Activated naive CD8-positive, alpha-beta T cell (primary cell): ENCODE measurements at regions not wholly inside any gene's neighbourhood (a gene's known extent, or its start where the extent isn't known, plus 50 kb on each side); places are given as distances from the start of the nearest gene placed in this dataset.
"Not testable (repeated sequence)": the region's sequence is repeated elsewhere in the genome, so short reads cannot be mapped to it uniquely, and the experiment has no call there.

ENCODE experiments used
- H3K27ac Mint-ChIP-seq: one replicate; pipeline ENCODE4 v1.8.0; 2021; ENCODE audit warnings: mixed read lengths
- H3K27me3 Mint-ChIP-seq: one replicate; pipeline ENCODE4 v1.8.0; 2021; ENCODE audit warnings: mixed read lengths
- H3K36me3 Mint-ChIP-seq: one replicate; pipeline ENCODE4 v1.8.0; 2021; ENCODE audit warnings: mixed read lengths
- H3K4me1 Mint-ChIP-seq: one replicate; pipeline ENCODE4 v1.8.0; 2021; ENCODE audit warnings: low read depth, mixed read lengths
- H3K4me3 Mint-ChIP-seq: one replicate; pipeline ENCODE4 v1.8.0; 2021; ENCODE audit warnings: mild to moderate bottlenecking, mixed read lengths
- H3K9me3 Mint-ChIP-seq: one replicate; pipeline ENCODE4 v1.8.0; 2021; ENCODE audit warnings: low read depth, mixed read lengths

DNA sequence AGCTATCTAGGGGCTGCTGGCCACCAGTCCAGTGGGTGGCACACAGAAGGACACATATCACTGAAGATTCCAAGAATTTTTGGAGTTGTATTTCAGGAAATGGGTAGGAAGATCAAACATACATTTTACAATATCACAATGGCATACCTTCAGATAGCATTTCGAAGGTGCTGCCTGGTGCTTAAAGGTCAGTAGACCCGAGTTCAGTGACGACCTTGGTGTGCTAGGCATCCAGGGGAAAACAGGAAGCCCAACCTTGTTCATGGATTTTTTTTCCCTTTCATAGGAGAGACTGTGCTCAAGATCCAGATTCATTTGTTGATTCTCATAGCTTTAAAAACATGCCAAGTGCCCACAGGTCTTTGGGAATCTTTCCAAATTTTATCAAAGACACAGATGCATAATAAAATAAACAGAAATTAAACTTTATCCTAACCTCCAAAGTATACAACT, 51.0 kb upstream of the RCBTB2 start:
- Mint-ChIP-seq H3K27me3 (peaks cover 13% of the 10 kb centered on the region), H3K4me3 (no peak overlapping the region), H3K36me3 (peaks cover 7% of the 10 kb centered on the region), H3K4me1 (peaks cover 19% of the 10 kb centered on the region), H3K27ac (no peak overlapping the region), H3K9me3 (peaks cover 5% of the 10 kb centered on the region)

DNA sequence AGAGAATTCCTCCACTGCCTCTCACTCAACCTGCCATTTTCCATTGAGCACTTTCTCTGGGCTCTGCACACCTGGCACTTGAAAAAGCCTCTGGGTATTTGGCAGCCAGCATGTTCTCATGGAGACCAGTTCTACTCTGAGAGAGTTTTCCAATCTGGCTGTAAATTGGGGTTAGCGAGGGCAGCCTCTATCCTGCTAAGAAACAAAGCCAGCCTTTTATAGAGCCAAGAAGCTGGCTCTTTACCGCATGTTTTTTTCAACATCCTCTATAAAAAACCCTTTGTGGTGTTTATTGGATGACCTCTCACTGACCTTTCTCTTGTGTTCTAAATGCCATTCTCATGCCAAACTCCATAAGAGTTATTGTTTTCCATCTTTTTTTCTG, 52.6 kb upstream of the RCBTB2 start:
- H3K4me3 Mint-ChIP-seq, result no peak overlapping the region
- peaks cover 15% of the 10 kb centered on the region for H3K4me1 Mint-ChIP-seq
- peaks cover 5% of the 10 kb centered on the region for H3K9me3 Mint-ChIP-seq
- H3K27ac Mint-ChIP-seq, result no peak overlapping the region
- H3K27me3 Mint-ChIP-seq, result peaks cover 11% of the 10 kb centered on the region
- peaks cover 7% of the 10 kb centered on the region for H3K36me3 Mint-ChIP-seq

DNA sequence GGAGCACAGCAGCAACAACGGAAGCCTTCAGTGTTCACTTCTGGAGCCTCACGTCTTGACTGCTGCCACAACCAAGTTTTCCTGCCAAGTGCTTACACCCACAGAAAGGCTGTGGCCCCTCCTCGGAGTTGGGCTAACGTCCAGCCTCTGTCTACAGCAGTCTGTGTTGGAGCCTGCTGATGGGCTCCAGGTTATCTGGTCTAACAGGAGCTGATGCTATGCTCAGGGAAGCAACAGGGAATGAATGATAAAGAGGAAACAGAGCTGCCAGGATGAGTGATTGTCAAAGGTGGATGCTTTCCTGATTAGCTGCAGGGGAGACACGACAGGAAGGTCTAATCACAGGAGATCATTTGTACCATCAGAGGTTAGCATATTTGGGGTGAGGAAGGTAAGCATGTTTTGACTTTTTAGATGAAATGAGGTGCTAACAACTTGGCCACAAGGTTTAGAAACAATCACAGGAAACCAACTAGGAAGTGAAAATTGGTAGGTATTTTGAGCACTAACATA, 53.8 kb upstream of the RCBTB2 start:
- peaks cover 10% of the 10 kb centered on the region for H3K27me3 Mint-ChIP-seq
- peaks cover 5% of the 10 kb centered on the region for H3K9me3 Mint-ChIP-seq
- H3K36me3 Mint-ChIP-seq, result peaks cover 7% of the 10 kb centered on the region
- H3K27ac Mint-ChIP-seq, result no peak overlapping the region
- H3K4me1 Mint-ChIP-seq, result peaks cover 14% of the 10 kb centered on the region
- peak overlapping the region; percentile 8 for H3K4me3 Mint-ChIP-seq

DNA sequence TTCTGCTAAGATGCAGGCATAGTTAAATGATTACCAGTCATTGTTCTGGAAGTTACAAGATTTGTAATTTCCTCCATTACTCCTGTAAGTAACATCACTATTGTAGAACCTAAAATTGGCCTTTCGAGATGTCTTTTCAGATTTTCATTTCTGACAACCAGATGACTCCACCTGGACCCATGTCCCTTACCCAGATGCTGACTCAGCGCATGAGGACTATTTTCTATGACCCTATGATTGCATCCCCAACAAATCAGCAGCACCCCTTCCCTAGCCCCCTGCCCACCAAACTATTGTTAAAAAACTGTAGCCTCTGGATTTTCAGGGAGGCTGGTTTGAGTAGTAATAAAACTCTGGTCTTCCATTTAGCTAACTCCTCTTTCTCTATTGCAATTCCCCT, 55.2 kb upstream of the RCBTB2 start:
- peaks cover 7% of the 10 kb centered on the region for H3K27me3 Mint-ChIP-seq
- H3K36me3 Mint-ChIP-seq, result peaks cover 7% of the 10 kb centered on the region
- peaks cover 14% of the 10 kb centered on the region for H3K4me1 Mint-ChIP-seq
- no peak overlapping the region for H3K27ac Mint-ChIP-seq
- no peak overlapping the region for H3K4me3 Mint-ChIP-seq
- peaks cover 5% of the 10 kb centered on the region for H3K9me3 Mint-ChIP-seq

DNA sequence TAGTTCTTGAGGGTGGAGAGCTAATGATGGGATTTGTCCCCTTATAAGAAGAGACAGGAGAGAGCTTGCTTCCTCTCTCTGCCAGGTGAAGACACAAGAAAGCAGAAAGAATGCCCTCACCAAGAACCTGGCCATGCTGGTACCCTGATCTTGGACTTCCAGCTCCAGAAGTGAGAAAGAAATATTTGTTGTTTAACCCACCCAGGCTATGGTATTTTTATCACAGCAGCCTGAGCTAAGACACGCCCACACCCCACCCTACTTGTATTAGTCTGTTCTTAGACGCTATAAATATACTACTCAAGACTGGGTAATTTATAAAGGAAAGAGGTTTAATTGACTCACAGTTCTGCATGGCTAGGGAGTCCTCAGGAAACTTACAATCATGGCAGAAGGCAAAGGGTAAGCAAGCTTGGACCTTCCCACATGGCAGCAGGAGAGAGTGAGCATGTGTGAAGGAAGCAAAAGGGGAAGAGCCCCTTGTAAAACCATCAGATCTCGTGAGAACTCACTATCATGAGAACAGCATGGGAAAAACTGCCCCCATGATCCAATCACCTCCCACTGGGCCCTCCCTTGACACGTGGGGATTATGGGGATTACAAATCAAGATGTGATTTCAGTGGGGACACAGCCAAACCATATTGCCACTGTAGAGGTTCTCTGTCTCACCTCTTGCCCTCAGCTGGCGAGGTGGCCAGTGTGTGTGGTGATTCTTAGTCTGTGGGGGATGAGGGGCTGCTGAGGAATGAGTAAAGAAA, 57.4 kb upstream of the RCBTB2 start:
- Mint-ChIP-seq H3K27me3 (no peaks in the 10 kb centered on the region), H3K27ac (no peak overlapping the region), H3K36me3 (peaks cover 5% of the 10 kb centered on the region), H3K9me3 (peaks cover 5% of the 10 kb centered on the region), H3K4me1 (peaks cover 14% of the 10 kb centered on the region), H3K4me3 (no peak overlapping the region)

DNA sequence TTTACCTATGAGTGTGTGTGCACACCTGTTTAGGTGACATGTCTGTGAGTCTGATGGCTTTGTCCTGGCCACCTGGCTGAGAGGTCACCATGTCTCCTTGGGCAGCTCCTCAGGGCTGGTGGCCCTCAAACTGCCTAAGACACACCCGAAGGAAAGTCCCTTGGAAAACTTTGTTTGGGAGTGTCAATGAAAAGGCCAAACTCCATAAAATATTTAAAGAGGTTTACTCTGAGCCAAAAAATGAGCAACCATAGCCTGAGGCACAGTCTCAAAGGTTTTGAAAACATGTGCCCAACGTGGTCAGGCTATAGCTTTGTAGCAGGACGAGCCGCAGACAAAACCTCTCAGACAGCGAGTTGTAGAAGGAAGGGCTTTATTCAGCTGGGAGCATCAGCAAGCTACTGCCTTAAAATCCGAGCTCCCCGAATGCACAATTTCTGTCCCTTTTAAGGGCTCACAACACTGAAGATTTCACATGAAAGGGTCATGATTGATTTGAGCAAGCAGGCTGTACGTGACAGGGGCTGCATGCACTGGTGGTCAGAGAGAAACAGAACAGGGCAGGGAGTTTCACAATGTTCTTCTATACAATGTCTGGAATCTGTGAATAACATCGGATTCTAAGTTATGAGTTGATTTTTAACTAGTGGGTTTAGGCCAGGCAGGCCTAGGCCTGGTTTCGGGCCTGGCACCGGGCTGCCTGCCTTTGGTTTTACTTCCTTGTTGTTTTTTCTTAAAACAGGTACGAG, 58.4 kb upstream of the RCBTB2 start:
- H3K4me3 Mint-ChIP-seq, H3K27ac Mint-ChIP-seq, H3K36me3 Mint-ChIP-seq, H3K27me3 Mint-ChIP-seq, H3K9me3 Mint-ChIP-seq, H3K4me1 Mint-ChIP-seq: not testable (repeated sequence)

DNA sequence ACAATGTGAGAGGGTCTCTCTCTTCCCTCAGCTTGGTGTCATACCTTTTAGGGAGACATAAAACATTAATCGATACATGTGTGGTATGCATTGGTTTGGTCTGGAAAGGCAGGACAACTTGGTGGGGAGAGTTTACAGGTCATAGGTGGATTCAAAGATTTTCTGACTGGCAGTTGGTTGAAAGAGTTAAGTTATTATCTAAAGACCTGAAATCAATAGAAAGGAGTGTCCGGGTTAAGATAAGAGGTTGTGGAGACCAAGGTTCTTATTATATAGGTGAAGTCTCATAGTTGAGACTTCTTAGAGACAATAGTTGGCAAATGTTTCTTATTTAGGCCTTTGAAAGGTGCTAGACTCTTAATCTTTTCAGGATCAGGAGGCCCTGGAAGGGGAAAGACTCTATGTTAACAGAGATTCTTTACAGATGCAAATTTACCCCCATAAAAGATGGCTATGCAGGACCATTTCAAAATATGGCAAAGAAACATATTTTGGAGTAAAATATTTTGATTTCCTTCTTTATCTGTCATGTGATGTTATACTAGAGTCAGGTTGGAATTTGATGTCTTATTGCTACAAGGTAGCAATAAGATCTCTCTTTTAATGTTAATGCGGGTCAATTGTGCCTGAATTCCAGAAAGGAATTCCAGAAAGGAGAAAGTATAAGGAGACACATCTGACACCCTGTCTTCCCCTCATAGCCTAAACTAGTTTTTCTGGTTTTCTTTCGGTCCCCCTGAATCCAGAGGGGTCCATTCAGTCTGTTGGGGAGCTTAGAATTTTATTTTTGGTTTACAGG, 59.2 kb upstream of the RCBTB2 start:
- H3K27me3 Mint-ChIP-seq, result no peaks in the 10 kb centered on the region
- H3K4me3 Mint-ChIP-seq, result no peak overlapping the region
- H3K27ac Mint-ChIP-seq, result no peak overlapping the region
- H3K4me1 Mint-ChIP-seq, result peaks cover under 1% of the 10 kb centered on the region
- H3K9me3 Mint-ChIP-seq, result peaks cover 5% of the 10 kb centered on the region
- H3K36me3 Mint-ChIP-seq, result peaks cover 3% of the 10 kb centered on the region

DNA sequence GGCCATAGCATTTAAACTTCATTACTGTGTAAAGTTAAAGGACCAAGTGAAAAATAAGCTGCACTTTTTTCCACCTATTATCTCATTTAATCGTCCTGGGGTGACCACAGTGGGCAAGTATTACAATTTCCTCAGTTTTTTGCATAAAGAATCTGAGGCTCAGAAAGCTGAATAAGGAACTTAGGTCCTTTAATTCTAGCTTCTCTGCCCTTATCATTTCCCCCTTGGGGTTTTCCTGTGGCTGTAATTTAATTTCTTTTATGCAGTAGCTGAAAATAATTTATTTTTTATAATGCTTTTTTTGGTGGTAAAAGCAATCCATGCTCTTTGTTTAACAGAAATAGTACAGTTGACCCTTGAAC, 59.8 kb upstream of the RCBTB2 start:
- H3K27me3 Mint-ChIP-seq, result no peaks in the 10 kb centered on the region
- H3K36me3 Mint-ChIP-seq, result peaks cover 3% of the 10 kb centered on the region
- H3K9me3 Mint-ChIP-seq, result peaks cover 5% of the 10 kb centered on the region
- H3K4me1 Mint-ChIP-seq, result no peaks in the 10 kb centered on the region
- no peak overlapping the region for H3K4me3 Mint-ChIP-seq
- no peak overlapping the region for H3K27ac Mint-ChIP-seq

DNA sequence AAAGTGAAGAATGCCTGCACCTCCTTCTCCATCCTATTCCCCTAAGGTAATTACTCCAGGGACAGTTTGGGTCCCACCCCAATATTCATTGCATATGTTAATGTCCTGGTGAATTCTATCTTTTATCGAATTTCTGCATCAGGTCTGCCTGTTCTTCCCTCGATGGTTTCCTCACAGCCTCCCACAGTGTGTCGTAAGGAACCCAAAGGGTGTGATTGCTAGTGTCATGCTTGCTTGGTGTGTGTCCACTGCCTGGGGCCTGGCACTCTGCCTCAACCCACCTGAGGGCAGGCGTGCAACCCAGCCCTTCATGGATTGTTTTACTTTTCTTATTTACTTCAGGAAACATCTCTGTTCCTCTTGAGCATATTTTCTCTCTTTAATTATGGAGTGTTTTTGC, 60.2 kb upstream of the CYSLTR2 start:
- H3K9me3 Mint-ChIP-seq, result peaks cover 2% of the 10 kb centered on the region
- H3K27ac Mint-ChIP-seq, result no peak overlapping the region
- no peaks in the 10 kb centered on the region for H3K27me3 Mint-ChIP-seq
- H3K4me3 Mint-ChIP-seq, result no peak overlapping the region
- peaks cover 1% of the 10 kb centered on the region for H3K36me3 Mint-ChIP-seq
- no peaks in the 10 kb centered on the region for H3K4me1 Mint-ChIP-seq

DNA sequence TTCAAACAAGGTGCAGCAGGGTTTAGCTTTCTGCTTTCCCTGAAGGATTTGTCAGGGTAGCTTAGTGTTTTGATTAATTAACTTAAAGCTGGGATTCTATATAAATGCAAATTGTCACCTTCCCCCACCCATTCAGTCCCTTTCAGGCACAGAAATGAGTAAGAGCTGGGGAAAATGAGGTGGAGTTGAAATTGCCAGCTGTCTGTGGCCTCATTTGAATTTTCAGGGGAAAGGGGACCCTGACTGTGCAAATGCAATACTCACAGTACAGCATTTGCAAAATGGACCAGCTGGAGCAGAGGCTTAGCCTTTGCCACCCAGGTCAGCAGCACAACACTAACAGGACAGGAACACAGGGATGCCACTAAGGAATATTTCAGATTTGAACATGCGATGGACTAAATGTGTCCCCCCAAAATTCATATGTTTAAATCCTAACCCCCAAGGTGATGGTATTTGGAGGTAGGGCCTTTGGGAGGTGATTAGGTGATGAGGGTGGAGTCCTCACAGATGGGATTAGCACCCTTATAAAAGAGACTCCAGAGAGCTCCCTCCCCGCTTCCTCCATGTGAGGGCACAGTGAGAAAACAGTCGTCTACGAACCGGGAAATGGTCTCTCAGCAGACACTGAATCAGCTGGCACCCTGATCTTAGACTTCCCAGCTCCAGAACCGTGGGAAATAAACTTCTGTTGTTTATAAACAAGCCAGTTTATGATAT, 59.5 kb upstream of the CYSLTR2 start:
- Mint-ChIP-seq H3K9me3 (no peaks in the 10 kb centered on the region), H3K27me3 (no peaks in the 10 kb centered on the region), H3K36me3 (no peaks in the 10 kb centered on the region), H3K27ac (no peak overlapping the region), H3K4me1 (no peaks in the 10 kb centered on the region), H3K4me3 (no peak overlapping the region)

DNA sequence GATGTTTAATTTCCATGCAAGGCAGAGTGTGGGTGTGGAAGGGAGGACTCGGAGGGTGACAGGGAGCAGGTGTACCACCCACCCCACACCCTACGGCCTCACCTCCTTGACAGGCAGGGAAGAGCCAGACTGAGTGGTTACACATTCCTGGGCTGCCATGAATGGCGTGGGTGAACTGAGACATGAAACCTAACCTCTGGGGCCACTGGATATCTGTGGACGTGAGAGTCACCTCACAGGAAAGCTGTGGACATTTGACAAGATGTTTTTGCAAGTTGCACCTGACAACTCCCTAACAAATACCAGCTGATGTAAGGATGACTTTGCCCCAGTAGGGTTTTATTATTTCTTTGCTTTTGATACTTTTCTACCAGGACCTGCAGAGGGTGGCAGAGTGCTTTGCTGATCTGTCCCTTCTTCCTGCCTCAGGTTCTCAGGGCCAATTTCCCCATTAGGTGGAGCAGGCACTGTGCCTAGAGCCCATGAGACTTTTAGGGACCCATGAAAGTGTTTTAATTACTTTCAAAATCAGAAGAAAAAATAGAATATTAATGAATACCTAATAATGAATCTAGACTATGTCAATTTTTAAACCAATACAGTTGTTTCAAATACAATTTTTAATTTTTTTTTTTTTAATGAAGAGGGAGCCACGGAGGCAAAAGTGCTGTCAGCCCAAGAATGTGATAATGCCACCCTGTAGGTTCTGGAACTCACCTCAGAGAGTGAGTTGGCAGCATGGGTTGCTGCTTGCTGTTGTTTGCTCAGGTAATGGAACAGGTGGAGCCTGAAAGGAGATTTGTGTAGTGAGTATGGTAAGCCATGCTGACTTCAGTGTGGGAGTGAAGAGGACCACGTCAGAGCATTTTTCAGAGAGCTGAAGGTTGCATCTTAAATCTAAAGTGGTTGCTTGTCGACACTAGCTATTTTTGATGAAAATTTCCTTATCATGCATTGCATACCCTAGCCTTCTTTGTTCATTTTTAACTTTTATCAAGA, 58.0 kb upstream of the CYSLTR2 start:
- Mint-ChIP-seq H3K36me3 (no peaks in the 10 kb centered on the region), H3K4me3 (no peak overlapping the region), H3K4me1 (no peaks in the 10 kb centered on the region), H3K9me3 (no peaks in the 10 kb centered on the region), H3K27me3 (no peaks in the 10 kb centered on the region), H3K27ac (no peak overlapping the region)

DNA sequence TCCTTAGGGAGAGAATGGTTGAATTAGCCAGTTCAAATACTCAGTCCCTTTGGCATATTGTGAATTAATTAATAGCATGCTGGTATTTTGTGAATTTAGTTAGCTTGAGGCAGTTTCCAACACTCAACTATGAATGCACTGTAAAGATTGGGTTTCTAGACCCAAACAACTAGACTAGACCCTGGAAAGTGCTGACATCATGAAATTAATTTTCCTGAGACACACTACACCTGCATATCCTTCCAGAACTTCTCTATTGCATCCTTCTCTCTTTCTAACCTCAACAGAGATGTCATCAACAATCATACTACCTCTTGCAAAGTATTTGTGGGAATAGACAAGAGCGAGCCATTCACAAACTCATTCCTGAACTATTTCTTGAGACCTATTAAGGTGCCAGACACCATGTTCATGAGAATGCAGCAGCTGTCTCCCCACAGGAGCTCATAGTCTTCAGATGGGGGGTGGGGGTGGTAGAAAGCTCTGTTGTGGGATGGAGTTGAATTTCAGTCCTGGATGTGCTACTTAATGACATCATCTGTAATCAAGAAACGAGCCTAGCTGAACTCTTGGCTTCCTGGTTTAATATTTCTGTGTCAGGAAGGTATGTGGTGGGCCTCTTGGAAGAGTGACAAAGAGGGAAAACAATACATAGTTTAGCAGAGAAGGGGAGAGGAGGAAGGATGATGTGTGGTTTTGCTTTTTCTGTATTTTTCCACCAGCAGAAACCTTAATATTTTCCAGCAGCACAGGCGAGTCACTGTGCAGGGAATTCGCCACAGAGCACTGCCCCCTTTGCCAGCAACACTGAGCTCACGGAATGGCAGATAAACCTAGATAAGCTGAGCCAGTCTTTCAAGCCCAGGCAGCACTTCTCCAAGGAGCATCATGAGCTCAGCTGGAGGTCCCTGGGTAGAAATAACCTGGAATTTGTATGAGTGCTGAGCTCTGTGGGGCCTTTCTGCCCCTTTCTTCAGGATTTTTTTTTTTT, 53.1 kb upstream of the CYSLTR2 start:
- H3K4me1 Mint-ChIP-seq, result peaks cover 3% of the 10 kb centered on the region
- no peak overlapping the region for H3K4me3 Mint-ChIP-seq
- H3K36me3 Mint-ChIP-seq, result no peaks in the 10 kb centered on the region
- H3K9me3 Mint-ChIP-seq, result peaks cover 3% of the 10 kb centered on the region
- no peaks in the 10 kb centered on the region for H3K27me3 Mint-ChIP-seq
- H3K27ac Mint-ChIP-seq, result no peak overlapping the region
